Activated CD4-positive, CD25-positive, alpha-beta regulatory T cell treated with anti-CD3 and anti-CD28 coated beads, Interleukin-2, amount 50 U/mL, for 72 hours (primary cell): ENCODE measurements at regions not wholly inside any gene's neighbourhood (a gene's known extent, or its start where the extent isn't known, plus 50 kb on each side); places are given as distances from the start of the nearest gene placed in this dataset.
"Not testable (repeated sequence)": the region's sequence is repeated elsewhere in the genome, so short reads cannot be mapped to it uniquely, and the experiment has no call there.

ENCODE experiments used
- DNase-seq: peaks from one replicate; pipeline ENCODE4 v3.0.0; 2021

GRCh38 chr15:39415634-39416033 is 165.2 kb upstream of the THBS1 start:
- no peak for DNase-seq

DNA sequence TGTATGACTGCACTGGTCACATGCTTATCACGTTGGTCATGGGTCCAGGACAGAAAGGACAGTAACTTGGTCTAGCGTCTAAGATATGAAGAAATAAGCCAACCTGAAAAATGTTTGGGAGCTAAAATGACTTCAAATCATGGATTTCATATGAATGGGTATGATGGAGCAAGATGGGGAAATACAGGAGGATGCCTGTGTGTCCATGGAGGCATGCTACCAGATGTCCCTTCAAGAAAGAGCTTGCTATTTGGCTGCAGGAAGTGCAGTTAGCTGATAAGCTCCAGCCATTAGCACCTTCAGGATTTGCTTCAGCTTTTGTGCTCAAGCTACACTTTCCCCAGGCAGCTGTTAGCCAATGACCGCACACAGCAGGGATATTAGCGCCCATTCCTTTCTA is 164.6 kb upstream of the THBS1 start:
- DNase-seq, result no peak

- no peak for DNase-seq
Observed at GRCh38 chr15:39417366-39418134, 163.3 kb upstream of the THBS1 start.

GRCh38 chr15:39419651-39420050 is 161.2 kb upstream of the THBS1 start:
- no peak for DNase-seq

DNA sequence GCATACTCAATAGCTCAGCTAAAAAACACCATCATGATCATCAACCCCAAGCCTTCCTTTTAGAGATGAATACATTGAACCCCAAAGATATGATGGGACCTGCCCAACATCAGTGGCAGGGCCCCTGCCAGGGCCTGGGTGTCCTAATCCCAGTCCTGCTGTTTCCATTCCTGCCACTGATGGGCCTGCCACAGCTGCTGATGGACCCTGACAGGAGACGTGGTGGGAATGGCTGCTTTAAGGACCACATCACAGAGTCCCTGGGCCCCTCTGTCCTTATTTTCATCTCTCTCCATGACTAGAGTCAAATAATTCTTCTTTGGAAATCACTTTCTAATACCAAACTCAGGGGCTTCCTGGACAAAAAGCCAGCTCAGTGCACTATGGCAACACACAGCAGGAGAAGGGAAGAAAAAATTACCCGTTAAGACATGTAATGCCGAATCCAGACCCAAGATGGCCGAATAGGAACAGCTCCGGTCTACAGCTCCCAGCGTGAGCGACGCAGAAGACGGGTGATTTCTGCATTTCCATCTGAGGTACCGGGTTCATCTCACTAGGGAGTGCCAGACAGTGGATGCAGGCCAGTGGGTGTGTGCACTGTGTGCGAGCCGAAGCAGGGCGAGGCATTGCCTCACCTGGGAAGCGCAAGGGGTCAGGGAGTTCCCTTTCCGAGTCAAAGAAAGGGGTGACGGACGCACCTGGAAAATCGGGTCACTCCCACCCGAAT is 160.6 kb upstream of the THBS1 start:
- not testable (repeated sequence) for DNase-seq

DNA sequence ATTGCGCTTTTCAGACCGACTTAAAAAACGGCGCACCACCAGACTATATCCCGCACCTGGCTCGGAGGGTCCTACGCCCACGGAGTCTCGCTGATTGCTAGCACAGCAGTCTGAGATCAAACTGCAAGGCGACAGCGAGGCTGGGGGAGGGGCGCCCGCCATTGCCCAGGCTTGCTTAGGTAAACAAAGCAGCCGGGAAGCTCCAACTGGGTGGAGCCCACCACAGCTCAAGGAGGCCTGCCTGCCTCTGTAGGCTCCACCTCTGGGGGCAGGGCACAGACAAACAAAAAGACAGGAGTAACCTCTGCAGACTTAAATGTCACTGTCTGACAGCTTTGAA is 160.1 kb upstream of the THBS1 start:
- not testable (repeated sequence) for DNase-seq

DNA sequence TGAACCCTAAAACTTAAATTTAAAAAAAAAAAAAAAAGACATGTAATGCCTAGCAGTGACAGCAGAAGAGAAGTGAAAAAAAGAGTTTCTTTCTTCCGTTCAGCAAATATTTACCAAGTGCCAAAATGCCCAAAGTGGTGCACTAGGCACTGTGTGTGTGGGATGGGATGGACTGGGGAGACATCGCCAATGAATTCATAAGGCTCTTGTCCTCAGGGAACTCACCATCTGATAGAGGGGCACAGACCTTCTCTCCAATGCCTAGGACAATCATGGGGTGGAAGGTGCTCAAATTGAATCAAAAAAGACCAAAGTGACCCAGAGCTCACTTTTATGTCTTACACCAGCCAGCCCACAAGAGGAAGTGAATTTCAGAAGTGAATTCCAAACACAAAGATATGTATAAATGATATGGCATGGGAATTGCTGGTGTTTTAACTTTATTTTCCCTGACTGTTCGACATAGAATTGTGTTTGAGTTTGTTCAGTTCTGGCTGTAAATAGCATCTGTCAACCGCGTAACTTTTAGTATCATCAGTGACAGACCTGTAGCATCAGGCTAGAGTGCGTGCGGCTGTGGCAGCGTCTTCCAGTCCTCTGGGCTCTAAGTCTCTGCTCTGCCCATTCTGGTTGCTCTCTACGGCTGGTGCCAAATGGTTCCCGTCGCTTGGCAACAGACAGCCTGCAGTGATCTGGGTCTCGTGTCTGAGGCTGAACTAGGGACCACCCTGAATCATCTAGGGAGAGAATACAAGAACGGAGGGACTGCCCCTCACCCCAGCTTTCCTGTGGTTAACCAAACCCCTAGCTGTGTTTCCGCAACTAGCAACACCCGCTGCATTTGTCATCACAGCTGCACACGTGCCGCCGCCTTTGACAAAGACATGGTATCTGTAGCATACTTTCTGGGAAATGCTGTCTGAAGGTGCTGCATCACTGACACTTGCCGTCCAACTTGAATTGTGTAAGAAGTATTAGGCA is 154.0 kb upstream of the THBS1 start:
- DNase-seq, result peak; percentile 60

- DNase-seq, result no peak
Observed at GRCh38 chr15:39427705-39428104, 153.2 kb upstream of the THBS1 start.

DNA sequence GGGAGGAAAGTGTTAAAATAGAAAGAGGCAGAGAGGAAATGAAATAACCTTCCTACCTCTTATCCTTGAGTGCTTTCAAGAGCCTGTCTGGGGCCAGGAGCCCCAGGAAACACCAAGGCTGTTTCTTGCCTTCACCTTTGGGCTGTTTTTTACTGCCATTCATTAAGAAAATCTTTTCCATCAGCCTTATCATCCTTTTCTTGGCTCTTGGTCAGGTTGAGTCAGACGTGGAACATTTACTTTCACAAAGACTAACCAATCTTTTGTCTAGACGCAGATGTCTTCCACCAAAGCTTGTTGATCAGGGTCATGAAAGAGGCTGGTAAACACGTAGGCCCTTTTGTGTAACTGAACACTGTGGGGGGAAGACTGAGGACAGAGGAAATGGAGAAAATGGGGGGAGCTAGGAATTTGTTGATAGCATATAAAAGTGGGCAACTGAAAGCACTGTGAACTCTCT is 151.0 kb upstream of the THBS1 start:
- DNase-seq, result no peak

DNA sequence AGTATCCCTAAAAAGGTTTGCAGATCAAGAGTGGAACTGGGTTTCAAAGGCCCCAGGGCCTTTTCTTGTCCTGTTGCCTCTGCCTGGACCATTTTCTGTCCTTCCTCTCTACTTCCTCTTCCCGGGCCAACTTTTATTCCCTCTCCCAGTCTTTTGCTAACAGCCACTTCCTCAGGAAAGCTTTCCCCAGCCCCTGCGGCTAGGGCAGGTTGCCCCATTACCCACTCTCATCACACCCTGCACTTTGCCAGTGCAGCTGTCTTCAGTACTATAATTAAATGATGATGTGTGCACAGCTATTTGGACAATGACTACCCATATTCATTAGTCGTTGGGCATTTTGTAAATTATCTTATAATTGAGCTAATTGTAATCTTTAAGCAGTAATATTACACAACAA is 150.5 kb upstream of the THBS1 start:
- no peak for DNase-seq

- DNase-seq, result no peak
Observed at GRCh38 chr15:39431376-39431775, 149.5 kb upstream of the THBS1 start.

DNA sequence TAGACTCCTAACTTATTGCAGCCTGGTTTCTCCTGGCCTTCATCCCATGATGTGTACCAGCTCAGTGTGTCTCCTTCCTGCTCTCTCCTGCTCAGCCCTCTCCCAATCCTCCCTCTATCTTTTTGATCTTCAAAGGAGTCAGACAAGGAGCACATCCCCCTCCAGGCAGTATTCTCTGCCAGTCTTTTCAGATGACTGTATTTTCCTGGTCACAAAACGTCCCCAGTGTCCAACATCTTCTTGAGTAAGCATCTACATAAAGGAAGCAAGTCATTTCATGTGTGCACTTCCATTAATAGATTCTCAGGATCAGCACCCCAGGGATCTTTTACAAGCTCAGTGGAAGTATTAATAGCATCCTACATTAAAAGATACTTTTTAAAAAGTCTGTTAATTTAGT is 148.9 kb upstream of the THBS1 start:
- no peak for DNase-seq

DNA sequence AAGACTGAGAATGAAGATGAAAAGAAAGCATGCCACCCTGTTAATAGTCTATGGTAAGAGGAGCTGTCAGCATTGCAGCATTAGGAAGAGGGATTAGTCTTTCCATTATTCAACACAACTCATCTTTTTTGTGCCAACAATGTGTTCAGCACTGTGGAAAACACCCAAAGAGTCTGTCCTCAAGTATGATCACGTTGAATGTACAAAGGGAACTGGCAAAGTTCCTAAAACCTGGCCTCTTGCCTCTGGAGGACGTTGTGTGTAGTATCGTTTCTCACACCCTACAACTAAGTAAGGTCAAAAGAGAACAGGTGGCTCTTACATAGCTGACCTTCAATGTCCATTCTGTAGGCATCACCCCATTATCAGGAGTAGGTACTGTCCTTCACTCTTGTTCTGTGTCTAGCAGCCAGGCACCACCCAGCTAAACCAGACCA is 147.9 kb upstream of the THBS1 start:
- no peak for DNase-seq

DNA sequence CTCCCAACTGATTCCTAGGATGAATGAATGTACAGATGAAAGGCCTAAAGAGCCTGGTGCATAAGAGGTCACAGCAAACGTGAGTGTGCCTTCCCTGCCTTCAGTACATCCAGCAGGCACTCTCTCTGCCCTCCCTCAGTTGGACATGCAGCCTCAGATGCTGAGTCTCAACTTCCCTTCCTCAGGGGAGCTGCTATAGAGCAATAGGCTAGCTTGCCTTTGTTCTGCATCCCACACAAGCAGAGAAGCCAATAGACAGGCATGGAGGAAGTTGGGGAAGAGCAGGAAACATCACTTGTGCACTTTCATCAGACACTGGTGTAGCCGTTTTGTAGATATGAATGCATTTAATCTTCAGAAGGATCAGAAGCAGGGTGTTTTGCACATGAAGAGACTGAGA is 147.5 kb upstream of the THBS1 start:
- DNase-seq, result no peak

GRCh38 chr15:39434163-39434562 is 146.7 kb upstream of the THBS1 start:
- DNase-seq, result no peak

GRCh38 chr15:39434751-39435238 is 146.1 kb upstream of the THBS1 start:
- DNase-seq, result no peak

- no peak for DNase-seq
Observed at GRCh38 chr15:39435244-39435643, 145.6 kb upstream of the THBS1 start.

DNA sequence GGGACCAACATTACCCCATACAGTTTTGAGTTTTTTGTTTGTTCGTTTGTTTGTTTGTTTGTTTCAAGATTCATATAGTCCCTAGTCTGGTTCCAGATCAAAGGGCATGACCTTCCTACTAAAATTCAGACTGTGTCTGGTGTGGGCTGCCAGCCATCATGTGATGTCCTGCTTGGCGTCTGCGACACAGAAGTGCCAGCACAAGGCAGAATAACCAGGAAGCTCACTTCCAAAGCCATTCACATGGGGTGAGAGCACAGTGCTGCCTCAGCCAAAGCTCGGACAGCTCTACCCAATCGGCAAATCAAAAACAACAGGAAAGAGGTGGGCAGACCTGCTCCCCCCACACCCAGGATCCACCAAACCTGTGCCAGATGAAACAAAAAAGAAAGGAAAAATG is 142.6 kb upstream of the THBS1 start:
- DNase-seq, result no peak

DNA sequence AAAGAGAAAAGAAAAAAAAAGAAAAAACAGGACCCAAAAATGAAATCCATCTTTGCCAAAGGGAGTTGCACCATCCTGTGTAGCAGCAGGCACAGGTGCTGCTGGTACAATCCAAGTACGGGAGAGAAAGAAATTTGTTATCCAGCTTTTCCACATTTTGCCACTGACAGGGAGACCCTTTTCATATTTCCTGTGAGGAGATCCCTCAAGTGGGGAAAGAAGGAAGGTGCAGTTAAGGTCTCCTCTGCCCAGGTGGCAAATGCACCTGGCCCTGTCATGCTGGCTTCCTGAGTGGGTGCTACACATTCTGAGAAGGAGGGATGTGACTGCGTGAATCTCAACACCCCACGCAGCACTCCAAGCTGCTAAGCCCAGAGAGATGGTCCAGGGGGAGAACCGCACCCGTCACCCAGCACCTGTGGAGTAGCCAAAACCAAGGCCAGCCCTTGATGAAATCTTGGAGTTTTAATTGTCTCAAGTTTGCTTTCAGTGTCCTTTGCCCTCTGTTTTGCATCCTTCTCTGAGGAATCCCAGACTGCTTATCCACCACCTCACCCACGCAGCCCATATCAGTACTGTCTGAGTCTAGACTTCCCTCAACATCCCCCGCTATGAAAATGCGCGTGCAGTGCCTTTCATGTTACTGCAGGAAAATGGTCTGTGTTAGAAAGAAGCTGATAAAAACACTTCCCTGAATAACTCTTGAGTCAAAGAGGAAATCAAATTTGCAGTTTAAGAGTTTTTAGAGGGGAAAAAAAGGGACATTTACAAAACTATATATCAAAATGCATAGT is 141.9 kb upstream of the THBS1 start:
- DNase-seq, result no peak

DNA sequence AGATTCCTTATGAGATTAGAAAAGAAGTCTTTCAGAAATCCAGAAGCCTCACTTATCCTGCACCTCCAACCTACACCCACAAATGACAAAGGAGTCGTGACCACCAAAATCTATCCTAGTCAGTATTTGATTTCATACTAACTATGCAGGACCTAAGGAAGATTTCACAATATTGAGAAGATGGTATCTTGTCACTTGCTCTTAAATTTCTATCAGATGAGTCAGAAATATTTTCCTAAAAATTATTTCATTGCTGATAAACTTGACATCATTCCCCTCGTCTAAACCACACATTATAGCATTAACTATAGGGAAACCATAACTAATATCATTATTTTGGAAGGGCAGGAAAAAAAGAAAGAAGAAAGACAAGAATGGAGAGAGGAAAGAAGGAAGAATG is 138.0 kb upstream of the THBS1 start:
- no peak for DNase-seq

DNA sequence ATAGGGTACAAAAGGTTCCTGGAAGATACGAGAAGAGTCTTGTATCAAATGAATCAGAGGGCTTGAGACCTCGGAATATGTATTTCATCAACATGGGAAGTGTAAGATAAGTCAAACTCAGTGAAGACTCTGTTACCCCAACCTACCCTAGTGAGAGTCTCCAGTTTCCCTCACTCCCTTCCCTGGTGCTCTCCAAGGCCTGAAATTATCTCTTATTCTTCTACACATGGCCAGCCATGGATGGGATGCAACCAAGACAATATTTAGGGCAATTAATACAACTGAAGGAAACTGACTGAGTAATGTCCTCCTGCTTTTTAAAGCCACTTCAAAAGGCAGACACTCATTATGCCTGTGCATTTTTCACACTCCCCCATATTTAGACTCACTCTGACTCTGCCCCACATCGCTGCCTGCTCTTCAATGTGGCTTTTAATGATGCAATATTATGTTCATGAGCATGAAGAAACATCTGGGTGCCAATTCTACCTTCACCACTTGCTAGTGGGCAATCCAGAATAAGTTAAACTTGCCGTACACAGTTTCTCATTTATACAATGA is 137.1 kb upstream of the THBS1 start:
- no peak for DNase-seq
